ENCODE measurements at regions not wholly inside any gene's neighbourhood (a gene's known extent, or its start where the extent isn't known, plus 50 kb on each side); places are given as distances from the start of the nearest gene placed in this dataset.

GRCh38 chr20:19826179-19826914 is 68.3 kb downstream of the RIN2 start:
- Histone ChIP-seq H3K36me3 (peaks cover 0 to 9% (median 0%) of the 10 kb centered on the region in 3 donors), H3K4me3 (no peak overlapping the region), H3K27ac (no peak overlapping the region), H3K27me3 (no peaks in the 10 kb centered on the region), H3K4me1 (peaks cover 0 to 7% (median 0%) of the 10 kb centered on the region in 4 donors), H3K9me3 (no peaks in the 10 kb centered on the region)
- 82 to 85% methylated on average over 3 of the region's 3 CpGs for WGBS, 2 donors
- DNase-seq (ENCODE audit: low spot score in 2 of 2), result no peak
- no peak for TF ChIP-seq CTCF (IDR thresholded peaks at IDR 0.05)
- no peak for TF ChIP-seq EP300 (IDR thresholded peaks at IDR 0.05)
- TF ChIP-seq POLR2A (IDR thresholded peaks at IDR 0.05), result no peak

GRCh38 chr20:19827818-19828217 is 69.8 kb downstream of the RIN2 start:
- Histone ChIP-seq H3K36me3 (peaks cover 0 to 15% (median 0%) of the 10 kb centered on the region in 3 donors), H3K4me1 (peaks cover 0 to 7% (median 0%) of the 10 kb centered on the region in 4 donors), H3K4me3 (no peak overlapping the region), H3K9me3 (no peaks in the 10 kb centered on the region), H3K27me3 (no peaks in the 10 kb centered on the region), H3K27ac (no peak overlapping the region)
- no peak for DNase-seq (ENCODE audit: low spot score in 2 of 2)
- 86 to 89% methylated on average over 1 of the region's 1 CpG for WGBS, 2 donors
- TF ChIP-seq CTCF (IDR thresholded peaks at IDR 0.05) (no peak), POLR2A (IDR thresholded peaks at IDR 0.05) (no peak), EP300 (IDR thresholded peaks at IDR 0.05) (no peak)

GRCh38 chr20:19828232-19828631 is 70.2 kb downstream of the RIN2 start:
- DNase-seq (ENCODE audit: low spot score in 2 of 2), result no peak

GRCh38 chr20:19830211-19830785 is 72.2 kb downstream of the RIN2 start:
- Histone ChIP-seq H3K36me3 (peaks cover 0 to 6% (median 0%) of the 10 kb centered on the region in 3 donors), H3K27me3 (no peaks in the 10 kb centered on the region), H3K27ac (no peak overlapping the region), H3K4me3 (no peak overlapping the region), H3K9me3 (no peaks in the 10 kb centered on the region), H3K4me1 (peaks cover 0 to 12% (median 4%) of the 10 kb centered on the region in 4 donors)
- WGBS, 2 donors, result 96 to 97% methylated on average over 2 of the region's 2 CpGs
- TF ChIP-seq EP300 (IDR thresholded peaks at IDR 0.05), result no peak
- TF ChIP-seq CTCF (IDR thresholded peaks at IDR 0.05), result no peak
- no peak for TF ChIP-seq POLR2A (IDR thresholded peaks at IDR 0.05)
- DNase-seq (ENCODE audit: low spot score in 2 of 2), result no peak

More at GRCh38 chr20:19828232-19828631, 70.2 kb downstream of the RIN2 start:
- TF ChIP-seq EP300 (IDR thresholded peaks at IDR 0.05) (peak in 1 of 2 donors; percentile 65), POLR2A (IDR thresholded peaks at IDR 0.05) (no peak), CTCF (IDR thresholded peaks at IDR 0.05) (peak in 1 of 5 experiments; percentile 7)
- Histone ChIP-seq H3K4me3 (no peak overlapping the region), H3K9me3 (no peaks in the 10 kb centered on the region), H3K27ac (no peak overlapping the region), H3K27me3 (no peaks in the 10 kb centered on the region), H3K36me3 (peaks cover 0 to 15% (median 0%) of the 10 kb centered on the region in 3 donors), H3K4me1 (peaks cover 0 to 7% (median under 1%) of the 10 kb centered on the region in 4 donors)
- 46 to 52% methylated on average over 4 of the region's 4 CpGs for WGBS, 2 donors

- no peaks in the 10 kb centered on the region for H3K9me3 ChIP-seq
- no peak overlapping the region for H3K4me3 ChIP-seq
- TF ChIP-seq EP300 (IDR thresholded peaks at IDR 0.05) (no peak), POLR2A (IDR thresholded peaks at IDR 0.05) (no peak), CTCF (IDR thresholded peaks at IDR 0.05) (no peak)
- 54 to 64% methylated on average over 5 of the region's 5 CpGs for WGBS, 2 donors
- H3K4me1 ChIP-seq, result peaks cover 0 to 12% (median 4%) of the 10 kb centered on the region in 4 donors
- DNase-seq (ENCODE audit: low spot score in 2 of 2), result no peak
- no peak overlapping the region for H3K27ac ChIP-seq
- H3K27me3 ChIP-seq, result no peaks in the 10 kb centered on the region
- H3K36me3 ChIP-seq, result peaks cover 0 to 6% (median 0%) of the 10 kb centered on the region in 3 donors
Measured at GRCh38 chr20:19832875-19833274, 74.8 kb downstream of the RIN2 start.

Measured in tibial nerve (tissue), 4 donors.